ENCODE measurements at regions not wholly inside any gene's neighbourhood (a gene's known extent, or its start where the extent isn't known, plus 50 kb on each side); places are given as distances from the start of the nearest gene placed in this dataset.

- TF ChIP-seq CTCF (IDR thresholded peaks at IDR 0.05; ENCODE audit: insufficient read depth, low read length, poor library complexity, severe bottlenecking) (no peak), EZH2phosphoT487 (conservative IDR thresholded peaks at IDR 0.05; ENCODE audit: low read length) (no peak)
Measured at GRCh38 chr1:208409176-208409575, 165.0 kb upstream of the PLXNA2 start.

Measured in SU-DHL-6 (cell line).